Fibroblast of lung (primary cell): ENCODE measurements at regions not wholly inside any gene's neighbourhood (a gene's known extent, or its start where the extent isn't known, plus 50 kb on each side); places are given as distances from the start of the nearest gene placed in this dataset.

Experiments used
- CTCF ChIP-seq, 2 donors: IDR thresholded peaks in 1 of 2; conservative IDR thresholded peaks in 1 of 2; 1 replicate in 1 of 2; 2 replicates in 1 of 2; pipeline ENCODE4 v1.5.1; 2011 to 2012; ENCODE audit warnings: low read length in 2 of 2, control low read depth in 1 of 2, inconsistent platforms in 1 of 2, low read depth in 1 of 2, mild to moderate bottlenecking in 1 of 2
- EZH2 ChIP-seq: IDR thresholded peaks from 2 replicates; pipeline ENCODE4 v1.5.1; 2012; ENCODE audit warnings: low read length, control low read depth, mild to moderate bottlenecking; ENCODE audit errors: missing control alignments

- no peak for TF ChIP-seq CTCF (conservative IDR thresholded peaks at IDR 0.05 in 1 of 2, IDR thresholded peaks at IDR 0.05 in 1 of 2; ENCODE audit: low read depth in 1 of 2, low read length in 2 of 2)
- TF ChIP-seq EZH2, result no peak
These were observed 191.1 kb downstream of the MAT2B start for GRCh38 chr5:163696579-163696887.
